EL (cell line): ENCODE measurements at regions not wholly inside any gene's neighbourhood (a gene's known extent, or its start where the extent isn't known, plus 50 kb on each side); places are given as distances from the start of the nearest gene placed in this dataset.
A peak's percentile ranks its signal among the peaks of the same experiment; 100 is the strongest.
"Not testable (repeated sequence)": the region's sequence is repeated elsewhere in the genome, so short reads cannot be mapped to it uniquely, and the experiment has no call there.

Experiments
- DNase-seq: peaks from one replicate; pipeline ENCODE4 v3.0.0-alpha.2; 2016

GRCh38 chr1:114032271-114033215 is 53.3 kb downstream of the OLFML3 start:
- DNase-seq = peak; percentile 76

GRCh38 chr1:114033216-114033706 is 54.0 kb downstream of the OLFML3 start:
- DNase-seq = peak; percentile 9

GRCh38 chr1:114033961-114034360 is 54.7 kb downstream of the OLFML3 start:
- DNase-seq = no peak

- no peak for DNase-seq
Observed at GRCh38 chr1:114034567-114035303, 55.5 kb downstream of the OLFML3 start.

GRCh38 chr1:114035304-114035700 is 56.0 kb downstream of the OLFML3 start:
- no peak for DNase-seq

- not testable (repeated sequence) for DNase-seq
Observed at GRCh38 chr1:114036841-114037630, 57.8 kb downstream of the OLFML3 start.

GRCh38 chr1:114037631-114037890 is 58.3 kb downstream of the OLFML3 start:
- no peak for DNase-seq

- DNase-seq = no peak
Observed at GRCh38 chr1:114037962-114038816, 58.9 kb downstream of the OLFML3 start.
